NCI-H2196 (cell line): ENCODE measurements at regions not wholly inside any gene's neighbourhood (a gene's known extent, or its start where the extent isn't known, plus 50 kb on each side); places are given as distances from the start of the nearest gene placed in this dataset.

Experiments
- DNase-seq: peaks from one replicate; lab custom pipeline; 2025; ENCODE audit not compliant: unreplicated experiment; lab: John Stamatoyannopoulos, UW

- DNase-seq = no peak
Observed at GRCh38 chr12:105738051-105738450, 400.7 kb downstream of the NUAK1 start.

- DNase-seq = no peak
Observed at GRCh38 chr12:105740369-105740768, 398.4 kb downstream of the NUAK1 start.

- DNase-seq = peak; percentile 58
Observed at GRCh38 chr12:105740970-105741725, 397.6 kb downstream of the NUAK1 start.

GRCh38 chr12:105741786-105742566 is 396.8 kb downstream of the NUAK1 start:
- DNase-seq = no peak

GRCh38 chr12:105742567-105742874 is 396.2 kb downstream of the NUAK1 start:
- no peak for DNase-seq

GRCh38 chr12:105744371-105745058 is 394.2 kb downstream of the NUAK1 start:
- no peak for DNase-seq

GRCh38 chr12:105745811-105746210 is 392.9 kb downstream of the NUAK1 start:
- no peak for DNase-seq

GRCh38 chr12:105748806-105749600 is 389.8 kb downstream of the NUAK1 start:
- no peak for DNase-seq

GRCh38 chr12:105750096-105750495 is 388.7 kb downstream of the NUAK1 start:
- DNase-seq = no peak

GRCh38 chr12:105754313-105754712 is 384.4 kb downstream of the NUAK1 start:
- DNase-seq = no peak

- DNase-seq = no peak
Observed at GRCh38 chr12:105756961-105757360, 381.8 kb downstream of the NUAK1 start.

- no peak for DNase-seq
Observed at GRCh38 chr12:105759149-105759548, 379.6 kb downstream of the NUAK1 start.

GRCh38 chr12:105761075-105761474 is 377.7 kb downstream of the NUAK1 start:
- peak; percentile 11 for DNase-seq

- no peak for DNase-seq
Observed at GRCh38 chr12:105764216-105764835, 374.4 kb downstream of the NUAK1 start.

- DNase-seq = no peak
Observed at GRCh38 chr12:105765053-105766014, 373.4 kb downstream of the NUAK1 start.

- DNase-seq = no peak
Observed at GRCh38 chr12:105766029-105766428, 372.7 kb downstream of the NUAK1 start.

GRCh38 chr12:105769486-105769885 is 369.3 kb downstream of the NUAK1 start:
- DNase-seq = no peak

GRCh38 chr12:105773471-105773870 is 365.3 kb downstream of the NUAK1 start:
- DNase-seq = peak; percentile 20

GRCh38 chr12:105774037-105774436 is 364.7 kb downstream of the NUAK1 start:
- DNase-seq = no peak

GRCh38 chr12:105775343-105775742 is 363.4 kb downstream of the NUAK1 start:
- no peak for DNase-seq
